ENCODE measurements at regions not wholly inside any gene's neighbourhood (a gene's known extent, or its start where the extent isn't known, plus 50 kb on each side); places are given as distances from the start of the nearest gene placed in this dataset.
A peak's percentile ranks its signal among the peaks of the same experiment; 100 is the strongest.

DNA sequence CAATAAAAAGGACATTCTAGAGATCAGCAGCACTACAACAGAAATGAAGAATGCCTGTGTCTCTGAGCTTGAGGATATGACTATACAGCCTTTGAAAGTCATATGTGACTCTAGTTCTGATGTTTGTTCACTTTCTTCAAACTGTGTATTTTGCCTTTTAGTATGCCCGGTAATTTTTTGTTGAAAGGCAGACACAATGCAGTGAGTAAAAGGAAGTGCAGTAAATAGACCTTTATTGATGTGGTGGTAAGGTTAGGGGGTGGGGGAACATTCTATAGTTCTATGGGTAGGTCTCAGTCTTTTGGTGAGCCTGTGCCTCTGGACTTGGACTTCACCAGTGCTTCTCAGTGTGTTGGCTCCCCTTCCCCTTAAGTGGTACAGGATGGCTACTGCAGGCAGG is 143.5 kb upstream of the CDC14C start:
- no peaks in the 10 kb centered on the region for H3K27me3 ChIP-seq (replicated peaks in 2 of 5; ENCODE audit: control insufficient read depth in 4 of 5, insufficient read depth in 5 of 5, low read length in 4 of 5)
- no peaks in the 10 kb centered on the region for H3K9me3 ChIP-seq (ENCODE audit: control extremely low read depth in 1 of 5, control insufficient read depth in 4 of 5, insufficient read depth in 2 of 5, low read depth in 1 of 5, low read length in 4 of 5)
- 100% methylated on average over 1 of the region's 1 CpG for WGBS (ENCODE audit: insufficient coverage)
- no peaks in the 10 kb centered on the region for H3K36me3 ChIP-seq (ENCODE audit: control insufficient read depth in 4 of 4, insufficient read depth in 4 of 4, low read length in 3 of 4)
- H3K4me1 ChIP-seq (ENCODE audit: control extremely low read depth in 1 of 4, control insufficient read depth in 4 of 4, insufficient read depth in 4 of 4, low read length in 3 of 4) = no peaks in the 10 kb centered on the region
- ChIA-PET CTCF (no interaction called here), POLR2A (no interaction called here)
- no peak overlapping the region for H3K27ac ChIP-seq (ENCODE audit: insufficient read depth in 1 of 2, low read depth in 1 of 2, low read length in 2 of 2, poor library complexity in 1 of 2, severe bottlenecking in 2 of 2)
- H3K4me3 ChIP-seq (ENCODE audit: control insufficient read depth in 1 of 7, extremely low read depth in 1 of 7, insufficient read depth in 4 of 7, low read depth in 2 of 7, low read length in 6 of 7) = no peak overlapping the region
- DNase-seq = no peak

DNA sequence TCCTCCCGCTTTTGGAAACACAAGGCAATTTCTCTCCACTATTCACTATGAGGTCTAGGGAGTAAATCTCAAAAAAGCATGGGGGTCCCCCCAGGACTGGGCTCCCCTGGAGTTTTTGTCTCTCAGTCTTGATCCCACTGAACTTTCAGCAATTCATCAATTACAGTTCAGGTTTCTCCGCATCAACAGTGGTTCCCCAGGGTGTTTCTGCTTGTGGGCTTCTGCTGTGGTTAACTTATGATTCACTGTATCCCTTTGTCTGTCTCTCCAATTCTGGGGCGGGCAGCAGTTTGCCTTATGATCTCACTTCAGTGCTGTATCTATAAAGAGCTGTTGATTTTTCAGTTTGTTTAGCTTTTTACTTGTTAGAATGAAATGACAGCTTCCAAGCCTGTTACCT is 142.6 kb upstream of the CDC14C start:
- ChIA-PET CTCF (no interaction called here), POLR2A (no interaction called here)
- H3K27me3 ChIP-seq (replicated peaks in 2 of 5; ENCODE audit: control insufficient read depth in 4 of 5, insufficient read depth in 5 of 5, low read length in 4 of 5) = no peaks in the 10 kb centered on the region
- H3K36me3 ChIP-seq (ENCODE audit: control insufficient read depth in 4 of 4, insufficient read depth in 4 of 4, low read length in 3 of 4) = no peaks in the 10 kb centered on the region
- peak in 2 of 3 donors; percentile 5 to 54 for DNase-seq
- H3K4me1 ChIP-seq (ENCODE audit: control extremely low read depth in 1 of 4, control insufficient read depth in 4 of 4, insufficient read depth in 4 of 4, low read length in 3 of 4) = no peaks in the 10 kb centered on the region
- 81% methylated on average over 3 of the region's 3 CpGs for WGBS (ENCODE audit: insufficient coverage)
- H3K9me3 ChIP-seq (ENCODE audit: control extremely low read depth in 1 of 5, control insufficient read depth in 4 of 5, insufficient read depth in 2 of 5, low read depth in 1 of 5, low read length in 4 of 5) = no peaks in the 10 kb centered on the region
- no peak overlapping the region for H3K4me3 ChIP-seq (ENCODE audit: control insufficient read depth in 1 of 7, extremely low read depth in 1 of 7, insufficient read depth in 4 of 7, low read depth in 2 of 7, low read length in 6 of 7)
- no peak overlapping the region for H3K27ac ChIP-seq (ENCODE audit: insufficient read depth in 1 of 2, low read depth in 1 of 2, low read length in 2 of 2, poor library complexity in 1 of 2, severe bottlenecking in 2 of 2)

DNA sequence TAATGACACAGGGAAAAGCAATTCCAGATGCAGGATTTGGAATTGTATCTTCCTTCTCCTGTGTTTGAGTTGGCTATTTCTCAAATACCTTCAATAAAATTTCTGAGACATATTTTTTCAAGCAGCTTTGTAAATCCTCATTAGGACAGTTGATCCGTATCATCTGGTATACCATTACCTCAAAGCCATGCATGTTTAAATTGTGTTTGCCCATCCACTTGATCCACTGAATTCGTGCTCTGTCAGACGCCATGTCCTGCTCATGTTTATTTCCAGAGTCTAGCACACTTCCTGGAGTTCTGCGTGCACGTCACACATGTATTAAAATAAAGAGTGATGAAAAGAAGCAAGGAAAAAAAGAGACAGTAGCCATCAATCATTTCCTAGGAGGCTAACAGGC is 141.8 kb upstream of the CDC14C start:
- Histone ChIP-seq H3K27ac (ENCODE audit: insufficient read depth in 1 of 2, low read depth in 1 of 2, low read length in 2 of 2, poor library complexity in 1 of 2, severe bottlenecking in 2 of 2) (no peak overlapping the region), H3K4me1 (ENCODE audit: control extremely low read depth in 1 of 4, control insufficient read depth in 4 of 4, insufficient read depth in 4 of 4, low read length in 3 of 4) (no peaks in the 10 kb centered on the region), H3K4me3 (ENCODE audit: control insufficient read depth in 1 of 7, extremely low read depth in 1 of 7, insufficient read depth in 4 of 7, low read depth in 2 of 7, low read length in 6 of 7) (no peak overlapping the region), H3K36me3 (ENCODE audit: control insufficient read depth in 4 of 4, insufficient read depth in 4 of 4, low read length in 3 of 4) (no peaks in the 10 kb centered on the region), H3K9me3 (ENCODE audit: control extremely low read depth in 1 of 5, control insufficient read depth in 4 of 5, insufficient read depth in 2 of 5, low read depth in 1 of 5, low read length in 4 of 5) (no peaks in the 10 kb centered on the region), H3K27me3 (replicated peaks in 2 of 5; ENCODE audit: control insufficient read depth in 4 of 5, insufficient read depth in 5 of 5, low read length in 4 of 5) (no peaks in the 10 kb centered on the region)
- 88% methylated on average over 4 of the region's 5 CpGs for WGBS (ENCODE audit: insufficient coverage)
- POLR2A ChIA-PET = no interaction called here
- no peak for DNase-seq
- CTCF ChIA-PET = no interaction called here

DNA sequence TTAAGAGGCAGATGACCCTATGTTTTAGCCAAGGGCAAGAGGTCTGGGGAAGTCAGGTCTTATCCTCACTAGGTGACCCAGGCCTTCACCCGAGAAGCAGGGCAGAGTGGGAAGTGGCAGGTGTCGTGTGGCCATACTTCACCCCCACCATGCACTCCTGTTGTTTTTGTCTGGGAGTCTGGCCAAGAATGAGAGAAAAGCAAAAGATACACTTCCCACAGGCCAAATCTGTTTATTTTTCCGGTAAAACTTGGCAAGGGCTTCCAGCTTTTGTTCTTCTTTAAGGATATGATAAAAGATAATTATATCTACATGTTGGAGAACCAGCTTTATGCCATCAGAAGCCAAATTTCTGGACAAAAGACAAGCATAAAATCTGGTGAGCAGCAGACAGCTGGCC is 137.4 kb upstream of the CDC14C start:
- Histone ChIP-seq H3K4me3 (ENCODE audit: control insufficient read depth in 1 of 7, extremely low read depth in 1 of 7, insufficient read depth in 4 of 7, low read depth in 2 of 7, low read length in 6 of 7) (no peak overlapping the region), H3K36me3 (ENCODE audit: control insufficient read depth in 4 of 4, insufficient read depth in 4 of 4, low read length in 3 of 4) (no peaks in the 10 kb centered on the region), H3K4me1 (ENCODE audit: control extremely low read depth in 1 of 4, control insufficient read depth in 4 of 4, insufficient read depth in 4 of 4, low read length in 3 of 4) (no peaks in the 10 kb centered on the region), H3K27me3 (replicated peaks in 2 of 5; ENCODE audit: control insufficient read depth in 4 of 5, insufficient read depth in 5 of 5, low read length in 4 of 5) (no peaks in the 10 kb centered on the region), H3K27ac (ENCODE audit: insufficient read depth in 1 of 2, low read depth in 1 of 2, low read length in 2 of 2, poor library complexity in 1 of 2, severe bottlenecking in 2 of 2) (no peak overlapping the region), H3K9me3 (ENCODE audit: control extremely low read depth in 1 of 5, control insufficient read depth in 4 of 5, insufficient read depth in 2 of 5, low read depth in 1 of 5, low read length in 4 of 5) (no peaks in the 10 kb centered on the region)
- ChIA-PET POLR2A (no interaction called here), CTCF (no interaction called here)
- WGBS (ENCODE audit: insufficient coverage) = 80% methylated on average over 2 of the region's 3 CpGs
- DNase-seq = no peak

DNA sequence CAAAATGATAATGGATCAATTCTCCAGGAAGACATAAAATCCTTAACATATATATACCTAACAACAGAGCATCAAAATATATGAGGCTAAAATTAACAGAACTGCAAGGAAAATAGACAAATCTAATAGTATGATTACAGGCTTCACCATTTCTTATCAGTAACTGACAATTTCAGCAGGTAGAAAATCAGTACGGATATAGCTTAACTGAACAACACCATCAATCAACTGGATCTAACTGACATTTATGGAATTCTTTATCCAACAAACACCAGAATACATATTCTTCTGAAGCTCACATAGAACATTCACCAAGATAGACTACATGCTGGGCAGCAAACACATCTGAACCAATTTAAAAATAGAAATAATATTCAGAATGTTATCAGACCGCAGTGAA is 121.1 kb upstream of the CDC14C start:
- no peaks in the 10 kb centered on the region for H3K9me3 ChIP-seq (ENCODE audit: control extremely low read depth in 1 of 5, control insufficient read depth in 4 of 5, insufficient read depth in 2 of 5, low read depth in 1 of 5, low read length in 4 of 5)
- H3K36me3 ChIP-seq (ENCODE audit: control insufficient read depth in 4 of 4, insufficient read depth in 4 of 4, low read length in 3 of 4) = no peaks in the 10 kb centered on the region
- no peak overlapping the region for H3K4me3 ChIP-seq (ENCODE audit: control insufficient read depth in 1 of 7, extremely low read depth in 1 of 7, insufficient read depth in 4 of 7, low read depth in 2 of 7, low read length in 6 of 7)
- no peak for DNase-seq
- POLR2A ChIA-PET = no interaction called here
- CTCF ChIA-PET = no interaction called here
- no peak overlapping the region for H3K27ac ChIP-seq (ENCODE audit: insufficient read depth in 1 of 2, low read depth in 1 of 2, low read length in 2 of 2, poor library complexity in 1 of 2, severe bottlenecking in 2 of 2)
- no peaks in the 10 kb centered on the region for H3K4me1 ChIP-seq (ENCODE audit: control extremely low read depth in 1 of 4, control insufficient read depth in 4 of 4, insufficient read depth in 4 of 4, low read length in 3 of 4)
- 83% methylated on average over 1 of the region's 2 CpGs for WGBS (ENCODE audit: insufficient coverage)
- H3K27me3 ChIP-seq (replicated peaks in 2 of 5; ENCODE audit: control insufficient read depth in 4 of 5, insufficient read depth in 5 of 5, low read length in 4 of 5) = no peaks in the 10 kb centered on the region

DNA sequence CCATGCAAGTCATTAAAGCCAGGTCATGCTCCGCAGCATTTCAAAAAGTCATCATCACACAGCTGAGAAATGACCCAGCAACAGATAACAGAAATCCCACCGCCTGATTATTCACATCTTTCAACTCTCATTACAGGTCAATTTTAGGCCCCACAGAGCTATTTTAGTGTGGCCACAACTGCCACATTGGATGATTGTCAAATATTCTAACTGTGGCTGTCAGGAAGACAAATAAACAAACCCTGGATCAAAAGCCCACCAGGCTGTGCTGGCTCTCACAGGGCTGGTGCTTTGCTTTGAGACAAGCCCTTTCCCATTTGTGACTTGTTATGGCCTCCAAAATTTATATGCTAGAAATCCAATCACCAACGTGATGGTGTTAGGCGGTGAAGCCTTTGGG is 117.6 kb upstream of the CDC14C start:
- WGBS (ENCODE audit: insufficient coverage) = 86% methylated on average over 2 of the region's 4 CpGs
- no peak for DNase-seq
- POLR2A ChIA-PET = no interaction called here

DNA sequence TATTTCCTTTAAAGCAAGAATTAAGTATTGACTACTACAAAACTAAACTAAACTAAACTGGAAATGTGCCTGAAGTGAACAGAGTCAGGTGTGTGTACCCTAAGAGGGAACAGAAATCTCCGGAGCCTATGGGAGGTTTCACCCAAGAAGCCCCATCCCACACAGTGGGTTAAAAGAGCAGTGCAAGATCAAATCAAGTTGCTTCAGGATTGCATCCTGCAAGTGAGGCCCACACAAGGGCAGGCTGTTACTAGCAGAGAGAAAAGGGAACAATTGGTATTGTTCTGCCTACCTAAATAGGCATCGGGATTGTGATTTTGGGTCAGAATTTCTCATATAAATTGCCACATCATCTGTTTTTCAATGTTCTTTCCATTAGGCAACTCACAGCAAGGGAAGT is 113.3 kb upstream of the CDC14C start:
- Histone ChIP-seq H3K27ac (ENCODE audit: insufficient read depth in 1 of 2, low read depth in 1 of 2, low read length in 2 of 2, poor library complexity in 1 of 2, severe bottlenecking in 2 of 2) (no peak overlapping the region), H3K4me1 (ENCODE audit: control extremely low read depth in 1 of 4, control insufficient read depth in 4 of 4, insufficient read depth in 4 of 4, low read length in 3 of 4) (no peaks in the 10 kb centered on the region), H3K27me3 (replicated peaks in 2 of 5; ENCODE audit: control insufficient read depth in 4 of 5, insufficient read depth in 5 of 5, low read length in 4 of 5) (no peaks in the 10 kb centered on the region), H3K36me3 (ENCODE audit: control insufficient read depth in 4 of 4, insufficient read depth in 4 of 4, low read length in 3 of 4) (no peaks in the 10 kb centered on the region), H3K9me3 (ENCODE audit: control extremely low read depth in 1 of 5, control insufficient read depth in 4 of 5, insufficient read depth in 2 of 5, low read depth in 1 of 5, low read length in 4 of 5) (no peaks in the 10 kb centered on the region), H3K4me3 (ENCODE audit: control insufficient read depth in 1 of 7, extremely low read depth in 1 of 7, insufficient read depth in 4 of 7, low read depth in 2 of 7, low read length in 6 of 7) (no peak overlapping the region)
- CTCF ChIA-PET = interaction anchor here (0.7 kb wide), 1 partner anchor 20 kb away, joined by 3 read pairs; no protein-coding TSS in a partner anchor
- no peak for DNase-seq
- 100% methylated on average over 1 of the region's 2 CpGs for WGBS (ENCODE audit: insufficient coverage)
- POLR2A ChIA-PET = no interaction called here

More for the DNA sequence above, 117.6 kb upstream of the CDC14C start:
- Histone ChIP-seq H3K4me3 (ENCODE audit: control insufficient read depth in 1 of 7, extremely low read depth in 1 of 7, insufficient read depth in 4 of 7, low read depth in 2 of 7, low read length in 6 of 7) (no peak overlapping the region), H3K27me3 (replicated peaks in 2 of 5; ENCODE audit: control insufficient read depth in 4 of 5, insufficient read depth in 5 of 5, low read length in 4 of 5) (no peaks in the 10 kb centered on the region), H3K36me3 (ENCODE audit: control insufficient read depth in 4 of 4, insufficient read depth in 4 of 4, low read length in 3 of 4) (no peaks in the 10 kb centered on the region), H3K9me3 (ENCODE audit: control extremely low read depth in 1 of 5, control insufficient read depth in 4 of 5, insufficient read depth in 2 of 5, low read depth in 1 of 5, low read length in 4 of 5) (no peaks in the 10 kb centered on the region), H3K27ac (ENCODE audit: insufficient read depth in 1 of 2, low read depth in 1 of 2, low read length in 2 of 2, poor library complexity in 1 of 2, severe bottlenecking in 2 of 2) (no peak overlapping the region), H3K4me1 (ENCODE audit: control extremely low read depth in 1 of 4, control insufficient read depth in 4 of 4, insufficient read depth in 4 of 4, low read length in 3 of 4) (no peaks in the 10 kb centered on the region)
- CTCF ChIA-PET = no interaction called here

DNA sequence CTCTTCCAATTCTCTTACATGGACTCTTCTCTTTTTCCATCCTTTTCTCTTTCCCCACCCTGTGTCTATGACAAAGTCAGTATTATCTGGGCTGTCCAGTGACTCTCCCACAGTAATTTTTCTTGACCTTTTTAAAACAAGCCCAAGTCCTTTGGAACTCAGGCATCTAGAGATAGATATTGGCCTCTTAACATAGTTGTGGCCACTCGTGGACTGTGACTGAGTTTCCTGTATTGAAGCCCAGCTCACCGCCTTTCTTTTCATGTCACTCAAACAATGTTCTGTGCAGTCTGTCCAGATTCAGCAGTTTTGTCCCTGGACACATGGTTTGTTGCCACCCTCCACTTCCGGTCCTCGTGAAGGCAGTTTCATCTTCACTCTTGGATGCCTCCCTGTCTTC is 110.9 kb upstream of the CDC14C start:
- H3K36me3 ChIP-seq (ENCODE audit: control insufficient read depth in 4 of 4, insufficient read depth in 4 of 4, low read length in 3 of 4) = no peaks in the 10 kb centered on the region
- 94% methylated on average over 4 of the region's 4 CpGs for WGBS (ENCODE audit: insufficient coverage)
- ChIA-PET CTCF (no interaction called here), POLR2A (no interaction called here)
- H3K4me1 ChIP-seq (ENCODE audit: control extremely low read depth in 1 of 4, control insufficient read depth in 4 of 4, insufficient read depth in 4 of 4, low read length in 3 of 4) = no peaks in the 10 kb centered on the region
- no peak for DNase-seq
- H3K4me3 ChIP-seq (ENCODE audit: control insufficient read depth in 1 of 7, extremely low read depth in 1 of 7, insufficient read depth in 4 of 7, low read depth in 2 of 7, low read length in 6 of 7) = no peak overlapping the region
- no peak overlapping the region for H3K27ac ChIP-seq (ENCODE audit: insufficient read depth in 1 of 2, low read depth in 1 of 2, low read length in 2 of 2, poor library complexity in 1 of 2, severe bottlenecking in 2 of 2)
- no peaks in the 10 kb centered on the region for H3K9me3 ChIP-seq (ENCODE audit: control extremely low read depth in 1 of 5, control insufficient read depth in 4 of 5, insufficient read depth in 2 of 5, low read depth in 1 of 5, low read length in 4 of 5)
- H3K27me3 ChIP-seq (replicated peaks in 2 of 5; ENCODE audit: control insufficient read depth in 4 of 5, insufficient read depth in 5 of 5, low read length in 4 of 5) = no peaks in the 10 kb centered on the region

Data from common myeloid progenitor, CD34-positive (primary cell).